CD4-positive, CD25-positive, alpha-beta regulatory T cell (primary cell): ENCODE measurements at regions not wholly inside any gene's neighbourhood (a gene's known extent, or its start where the extent isn't known, plus 50 kb on each side); places are given as distances from the start of the nearest gene placed in this dataset.
"Not testable (repeated sequence)": the region's sequence is repeated elsewhere in the genome, so short reads cannot be mapped to it uniquely, and the experiment has no call there.

ENCODE experiments used
- ATAC-seq, 2 donors: fragments of 150-1000 bp; cut with Tn5 transposase; one replicate each; pipeline ENCODE4 v1.10.0; 2021; ENCODE audit warnings: low read depth in 2 of 2, moderate number of reproducible peaks in 2 of 2, moderate library complexity in 1 of 2
- DNase-seq, 3 donors: peaks; one replicate each; pipeline versions ENCODE4 v3.0.0 to v3.0.0-alpha.2; 2012 to 2022; ENCODE audit warnings: mixed read lengths in 1 of 3
- H3K27ac ChIP-seq: one replicate; pipeline ENCODE4 v1.7.0; 2013; ENCODE audit warnings: mild to moderate bottlenecking, low read length; ENCODE audit not compliant: insufficient read depth, poor library complexity, severe bottlenecking
- H3K27me3 ChIP-seq: one replicate; pipeline ENCODE4 v1.7.0; 2013; ENCODE audit warnings: low read length; ENCODE audit not compliant: control insufficient read depth, insufficient read depth
- H3K36me3 ChIP-seq: one replicate; pipeline ENCODE4 v1.7.0; 2013; ENCODE audit warnings: mild to moderate bottlenecking, low read length, moderate library complexity; ENCODE audit not compliant: control insufficient read depth, insufficient read depth
- H3K4me1 ChIP-seq: 2 replicates; pipeline ENCODE4 v1.7.0; 2013; ENCODE audit warnings: mild to moderate bottlenecking, low read length; ENCODE audit not compliant: insufficient read depth, control insufficient read depth, poor library complexity, severe bottlenecking
- H3K4me3 ChIP-seq: one replicate; pipeline ENCODE4 v1.7.0; 2013; ENCODE audit warnings: low read depth, mild to moderate bottlenecking, low read length, moderate library complexity
- H3K9me3 ChIP-seq, 2 experiments: 1 replicate in 1 of 2; 2 replicates in 1 of 2; pipeline ENCODE4 v1.7.0; 2013; ENCODE audit warnings: low read length in 2 of 2, mild to moderate bottlenecking in 1 of 2, moderate library complexity in 1 of 2; ENCODE audit not compliant: control insufficient read depth in 2 of 2
- H3K27ac Mint-ChIP-seq, 3 donors: one replicate each; pipeline ENCODE4 v1.8.0; 2020 to 2022; ENCODE audit warnings: mild to moderate bottlenecking in 3 of 3, mixed read lengths in 3 of 3, moderate library complexity in 2 of 3
- H3K27me3 Mint-ChIP-seq: one replicate; pipeline ENCODE4 v1.8.0; 2022; ENCODE audit warnings: mild to moderate bottlenecking, mixed read lengths
- H3K36me3 Mint-ChIP-seq: one replicate; pipeline ENCODE4 v1.8.0; 2020; ENCODE audit warnings: mixed read lengths
- H3K4me1 Mint-ChIP-seq, 4 donors: one replicate each; pipeline ENCODE4 v1.8.0; 2020 to 2022; ENCODE audit warnings: mixed read lengths in 4 of 4, mild to moderate bottlenecking in 1 of 4
- H3K4me3 Mint-ChIP-seq, 4 donors: one replicate each; pipeline ENCODE4 v1.8.0; 2020 to 2022; ENCODE audit warnings: mild to moderate bottlenecking in 4 of 4, mixed read lengths in 4 of 4, moderate library complexity in 3 of 4
- H3K9me3 Mint-ChIP-seq, 7 donors: one replicate each; pipeline ENCODE4 v1.8.0; 2020 to 2022; ENCODE audit warnings: mixed read lengths in 7 of 7, mild to moderate bottlenecking in 3 of 7, moderate library complexity in 2 of 7

GRCh38 chr10:45514291-45515270 lies 140.6 kb downstream of the ALOX5 start:
- H3K9me3 ChIP-seq: no peaks in the 10 kb centered on the region
- Mint-ChIP-seq H3K9me3 (no peaks in the 10 kb centered on the region), H3K36me3 (peaks cover 14% of the 10 kb centered on the region), H3K27ac (no peak overlapping the region), H3K4me1 (peaks cover 20 to 26% (median 22%) of the 10 kb centered on the region in 4 donors), H3K27me3 (peaks cover 3% of the 10 kb centered on the region), H3K4me3 (no peak overlapping the region)
- DNase-seq (no peak), ATAC-seq (no peak)
- no peaks in the 10 kb centered on the region for H3K4me1 ChIP-seq
- no peaks in the 10 kb centered on the region for H3K27me3 ChIP-seq
- no peaks in the 10 kb centered on the region for H3K36me3 ChIP-seq
- no peak overlapping the region for H3K27ac ChIP-seq
- H3K4me3 ChIP-seq: no peak overlapping the region

GRCh38 chr10:45513551-45513950 lies 139.5 kb downstream of the ALOX5 start:
- H3K9me3 ChIP-seq: no peaks in the 10 kb centered on the region
- no peaks in the 10 kb centered on the region for H3K9me3 Mint-ChIP-seq
- ATAC-seq (no peak), DNase-seq (no peak)
- no peaks in the 10 kb centered on the region for H3K36me3 ChIP-seq
- H3K4me3 ChIP-seq: no peak overlapping the region
- H3K4me3 Mint-ChIP-seq: no peak overlapping the region
- no peak overlapping the region for H3K27ac Mint-ChIP-seq
- H3K4me1 Mint-ChIP-seq: peaks cover 17 to 22% (median 21%) of the 10 kb centered on the region in 4 donors
- H3K27me3 Mint-ChIP-seq: no peaks in the 10 kb centered on the region
- no peak overlapping the region for H3K27ac ChIP-seq
- no peaks in the 10 kb centered on the region for H3K4me1 ChIP-seq
- no peaks in the 10 kb centered on the region for H3K27me3 ChIP-seq
- H3K36me3 Mint-ChIP-seq: peaks cover 14% of the 10 kb centered on the region

GRCh38 chr10:45511926-45512325 lies 137.9 kb downstream of the ALOX5 start:
- H3K27me3 Mint-ChIP-seq, H3K36me3 ChIP-seq, H3K27me3 ChIP-seq, H3K9me3 ChIP-seq, H3K4me1 ChIP-seq, DNase-seq, ATAC-seq, H3K27ac Mint-ChIP-seq, H3K4me3 Mint-ChIP-seq, H3K9me3 Mint-ChIP-seq, H3K4me3 ChIP-seq, H3K27ac ChIP-seq: not testable (repeated sequence)
- Mint-ChIP-seq H3K36me3 (peaks cover 14% of the 10 kb centered on the region), H3K4me1 (peaks cover 10 to 22% (median 16%) of the 10 kb centered on the region in 4 donors)

GRCh38 chr10:45509491-45509890 lies 135.5 kb downstream of the ALOX5 start:
- Mint-ChIP-seq H3K4me1 (peaks cover 4 to 12% (median 7%) of the 10 kb centered on the region in 4 donors), H3K27me3 (no peaks in the 10 kb centered on the region), H3K4me3 (no peak overlapping the region), H3K36me3 (no peaks in the 10 kb centered on the region), H3K9me3 (peaks cover 0 to 1% (median 0%) of the 10 kb centered on the region in 7 donors), H3K27ac (no peak overlapping the region)
- DNase-seq (no peak), ATAC-seq (no peak)
- no peaks in the 10 kb centered on the region for H3K9me3 ChIP-seq
- H3K36me3 ChIP-seq: no peaks in the 10 kb centered on the region
- H3K4me3 ChIP-seq: no peak overlapping the region
- H3K27me3 ChIP-seq: no peaks in the 10 kb centered on the region
- H3K27ac ChIP-seq: no peak overlapping the region
- H3K4me1 ChIP-seq: no peaks in the 10 kb centered on the region

GRCh38 chr10:45505311-45505710 lies 131.3 kb downstream of the ALOX5 start:
- Mint-ChIP-seq H3K4me1 (peaks cover 12 to 16% (median 15%) of the 10 kb centered on the region in 4 donors), H3K27ac (no peak overlapping the region), H3K4me3 (no peak overlapping the region), H3K27me3 (no peaks in the 10 kb centered on the region), H3K36me3 (peaks cover 3% of the 10 kb centered on the region), H3K9me3 (peaks cover 0 to 1% (median 0%) of the 10 kb centered on the region in 7 donors)
- Histone ChIP-seq H3K27ac (no peak overlapping the region), H3K9me3 (no peaks in the 10 kb centered on the region), H3K36me3 (no peaks in the 10 kb centered on the region), H3K4me1 (no peaks in the 10 kb centered on the region), H3K4me3 (no peak overlapping the region), H3K27me3 (no peaks in the 10 kb centered on the region)
- DNase-seq (no peak), ATAC-seq (no peak)

GRCh38 chr10:45502458-45502857 lies 128.4 kb downstream of the ALOX5 start:
- Histone ChIP-seq H3K36me3 (no peaks in the 10 kb centered on the region), H3K27ac (no peak overlapping the region), H3K27me3 (no peaks in the 10 kb centered on the region), H3K9me3 (no peaks in the 10 kb centered on the region), H3K4me1 (no peaks in the 10 kb centered on the region), H3K4me3 (no peak overlapping the region)
- H3K4me3 Mint-ChIP-seq: no peak overlapping the region
- H3K27ac Mint-ChIP-seq: no peak overlapping the region
- peaks cover 10% of the 10 kb centered on the region for H3K36me3 Mint-ChIP-seq
- H3K4me1 Mint-ChIP-seq: peaks cover 14 to 28% (median 18%) of the 10 kb centered on the region in 4 donors
- no peaks in the 10 kb centered on the region for H3K27me3 Mint-ChIP-seq
- H3K9me3 Mint-ChIP-seq: peaks cover 0 to 1% (median 0%) of the 10 kb centered on the region in 7 donors
- ATAC-seq (no peak), DNase-seq (no peak)

GRCh38 chr10:45501791-45502190 lies 127.8 kb downstream of the ALOX5 start:
- Histone ChIP-seq H3K27me3 (no peaks in the 10 kb centered on the region), H3K4me3 (no peak overlapping the region), H3K9me3 (peaks cover 0 to 1% of the 10 kb centered on the region in 2 experiments), H3K36me3 (no peaks in the 10 kb centered on the region), H3K27ac (no peak overlapping the region), H3K4me1 (no peaks in the 10 kb centered on the region)
- H3K27me3 Mint-ChIP-seq: no peaks in the 10 kb centered on the region
- peaks cover 10% of the 10 kb centered on the region for H3K36me3 Mint-ChIP-seq
- DNase-seq (no peak), ATAC-seq (no peak)
- H3K4me1 Mint-ChIP-seq: peaks cover 17 to 28% (median 20%) of the 10 kb centered on the region in 4 donors
- no peak overlapping the region for H3K27ac Mint-ChIP-seq
- no peak overlapping the region for H3K4me3 Mint-ChIP-seq
- H3K9me3 Mint-ChIP-seq: peaks cover 0 to 5% (median 0%) of the 10 kb centered on the region in 7 donors
